Activated CD8-positive, alpha-beta memory T cell treated with anti-CD3 and anti-CD28 coated beads, Interleukin-2, amount 50 U/mL, for 1 hour (primary cell): ENCODE measurements at regions not wholly inside any gene's neighbourhood (a gene's known extent, or its start where the extent isn't known, plus 50 kb on each side); places are given as distances from the start of the nearest gene placed in this dataset.
A peak's percentile ranks its signal among the peaks of the same experiment; 100 is the strongest.

ENCODE experiments used
- DNase-seq: peaks from one replicate; pipeline ENCODE4 v3.0.0-alpha.2; 2020; ENCODE audit errors: extremely low read depth

DNA sequence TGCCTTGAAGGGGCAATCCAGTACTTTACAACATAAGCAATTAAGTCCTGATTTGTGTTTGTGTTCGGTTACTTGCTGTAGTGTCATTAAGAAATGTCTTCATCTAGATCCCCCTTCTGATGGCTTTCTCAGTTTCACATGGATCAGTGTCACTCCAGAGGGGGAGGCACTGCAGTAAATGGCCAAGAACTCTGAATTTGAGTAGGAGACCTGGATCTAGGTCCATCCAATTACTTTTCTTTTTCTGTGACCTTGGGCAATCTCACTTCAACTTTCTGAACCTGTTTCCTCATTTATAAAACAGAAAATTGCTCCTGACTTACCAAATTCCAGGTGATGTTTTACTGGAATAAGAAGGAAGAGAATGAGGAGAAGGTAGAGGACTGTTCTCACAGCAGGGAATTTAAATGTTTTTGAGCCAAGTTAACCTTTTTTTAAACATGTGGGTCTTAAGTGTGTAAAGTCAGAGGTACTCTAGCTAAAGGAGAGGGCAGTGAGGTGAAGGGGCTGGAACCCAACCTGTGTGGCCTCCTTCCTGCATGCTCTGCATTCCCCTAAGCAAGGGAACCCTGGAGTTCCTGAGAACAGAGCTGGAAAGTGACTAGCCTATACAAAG, 285.5 kb downstream of the HACE1 start:
- no peak for DNase-seq

DNA sequence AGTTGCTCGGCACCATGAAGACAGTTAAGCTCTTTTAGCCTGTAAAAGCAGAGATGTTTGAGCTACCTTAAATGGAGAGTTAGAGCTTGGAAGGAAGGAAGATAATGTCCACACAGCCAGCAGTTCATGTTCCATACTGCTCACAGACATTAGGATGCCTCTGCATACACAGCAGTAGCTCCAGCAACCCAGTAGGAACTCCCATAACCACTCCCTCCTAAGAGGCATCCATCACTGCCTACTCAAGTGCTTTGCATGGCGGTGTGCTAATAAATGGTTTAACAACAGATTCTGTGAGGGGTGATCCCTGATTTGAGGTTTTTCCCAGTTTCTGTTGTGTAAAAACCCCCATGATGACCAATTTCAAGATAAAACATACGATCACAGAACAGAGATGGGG, 286.4 kb downstream of the HACE1 start:
- no peak for DNase-seq

DNA sequence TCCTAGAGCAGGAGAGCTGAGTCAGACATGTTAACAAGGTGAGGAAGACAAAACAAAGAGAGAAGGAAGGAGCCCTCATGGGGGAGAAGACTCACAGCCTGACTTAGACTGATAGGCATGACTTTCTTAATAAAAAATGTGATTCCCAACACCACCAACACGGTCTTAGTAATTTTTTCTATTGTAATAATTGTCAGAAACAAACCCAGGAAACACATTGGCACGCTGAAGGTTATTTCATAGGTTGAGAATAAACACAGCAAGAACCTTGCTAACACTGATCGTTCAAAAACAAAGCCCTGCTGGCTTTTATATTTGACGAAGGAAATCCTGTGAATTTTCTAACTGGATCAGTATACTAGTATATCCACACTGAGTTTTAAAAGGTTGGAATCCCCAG, 286.8 kb downstream of the HACE1 start:
- no peak for DNase-seq

DNA sequence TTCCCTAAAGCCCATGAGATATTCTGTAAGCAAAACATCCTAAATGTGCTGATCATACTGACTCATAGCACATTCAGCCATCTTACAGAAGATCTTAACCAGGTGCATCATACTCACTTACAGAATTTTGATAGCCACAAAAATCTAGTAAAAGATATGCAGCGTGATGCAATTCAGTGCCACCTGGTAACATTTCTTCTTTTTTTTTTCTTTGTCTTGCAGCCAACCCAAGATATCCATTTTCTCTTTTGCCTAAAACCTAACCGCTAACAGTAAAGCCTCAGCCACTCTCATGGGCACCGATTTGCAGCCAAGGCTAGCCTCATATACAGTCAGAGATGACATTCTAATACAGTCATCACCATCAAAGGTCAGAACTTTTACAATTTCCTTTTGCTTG, 293.3 kb downstream of the HACE1 start:
- DNase-seq, result no peak

DNA sequence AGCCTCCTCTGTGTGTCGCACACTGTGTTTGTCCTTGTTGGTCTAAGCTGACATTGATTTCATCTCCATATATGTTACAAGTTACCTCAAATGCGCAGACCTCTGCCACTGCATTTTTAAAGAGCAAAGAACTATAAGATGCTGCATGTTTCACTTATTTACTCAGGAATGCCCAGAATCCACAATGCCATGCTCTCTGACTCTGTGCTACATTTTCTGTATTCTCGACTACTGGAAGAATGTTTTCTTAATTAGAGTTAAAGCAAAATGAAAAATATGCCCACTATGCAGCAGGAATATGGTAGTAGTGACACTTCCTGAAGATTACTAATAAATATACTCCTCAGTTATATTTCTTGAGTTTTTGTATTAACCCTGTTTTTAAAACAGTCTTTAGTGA, 296.4 kb downstream of the HACE1 start:
- no peak for DNase-seq

DNA sequence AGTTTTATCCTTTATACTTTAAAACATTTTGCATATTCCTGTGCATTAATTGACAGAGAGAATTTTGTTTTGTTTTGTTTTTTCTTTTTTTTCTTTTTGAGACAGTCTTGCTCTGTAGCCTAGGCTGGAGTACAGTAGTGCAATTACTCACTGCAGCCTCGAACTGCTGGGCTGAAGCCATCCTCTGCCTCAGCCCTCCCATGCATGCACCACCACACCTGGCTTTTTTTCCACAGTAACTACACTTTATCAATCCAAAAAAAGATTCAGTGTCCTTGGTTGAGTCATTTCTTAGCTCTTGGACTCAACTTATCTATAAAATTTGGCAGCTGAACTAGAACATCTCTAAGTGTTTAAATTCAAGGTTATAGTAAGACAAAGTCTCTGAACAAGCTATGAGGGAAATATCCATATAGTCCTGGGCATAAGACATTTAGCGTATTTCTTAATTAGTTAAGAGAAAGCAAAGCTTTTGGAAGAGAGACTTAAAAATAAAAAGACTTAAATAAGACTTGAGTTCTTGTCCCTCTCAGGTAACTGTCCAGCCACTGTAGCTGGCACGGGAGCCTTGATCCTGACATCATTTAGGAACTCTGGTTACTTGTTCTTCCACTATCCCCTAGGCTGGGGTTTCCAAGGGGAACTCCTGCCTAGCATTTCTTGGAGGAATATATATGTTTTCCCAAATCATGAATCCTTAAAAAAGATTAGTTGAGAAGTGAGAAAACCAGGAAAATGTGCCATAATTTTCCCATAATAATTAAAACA, 300.1 kb downstream of the HACE1 start:
- no peak for DNase-seq

DNA sequence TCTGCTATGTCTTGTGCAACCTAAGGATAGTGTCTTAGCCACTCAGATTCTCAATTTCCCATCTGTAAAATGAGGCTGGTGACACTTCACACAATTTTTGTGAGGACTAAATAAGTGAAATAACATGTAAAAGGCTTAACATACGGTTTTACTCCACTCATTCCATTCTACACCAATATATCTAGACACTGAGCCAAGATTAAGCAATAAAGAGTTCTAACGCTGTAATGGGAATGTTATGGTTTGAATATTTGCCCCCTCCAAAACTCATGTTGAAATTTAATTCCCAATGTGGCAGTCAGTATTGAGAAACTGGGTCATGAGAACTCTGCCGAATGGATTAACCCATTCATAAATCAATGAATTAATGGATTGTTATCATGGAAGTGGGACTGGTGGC, 301.0 kb downstream of the HACE1 start:
- DNase-seq, result no peak

DNA sequence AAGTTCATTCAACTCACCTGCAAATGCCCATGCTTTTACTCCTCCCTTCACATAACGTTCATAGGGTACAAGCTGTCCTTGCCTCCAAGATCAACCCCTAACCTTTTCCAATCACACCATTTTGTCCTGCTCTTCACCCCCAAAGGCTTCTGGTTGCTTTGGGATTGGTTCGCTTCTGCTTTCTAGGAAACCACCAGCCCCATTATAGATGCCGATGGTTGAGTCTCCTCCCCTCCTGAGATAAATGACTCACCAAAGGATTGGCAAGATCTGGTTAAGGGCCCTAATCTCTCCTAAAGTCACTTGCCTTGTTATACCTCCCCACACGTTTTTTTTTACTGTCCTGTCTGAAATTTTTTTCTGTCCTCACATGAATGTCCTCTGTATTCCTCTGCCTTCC, 311.4 kb downstream of the HACE1 start:
- no peak for DNase-seq

DNA sequence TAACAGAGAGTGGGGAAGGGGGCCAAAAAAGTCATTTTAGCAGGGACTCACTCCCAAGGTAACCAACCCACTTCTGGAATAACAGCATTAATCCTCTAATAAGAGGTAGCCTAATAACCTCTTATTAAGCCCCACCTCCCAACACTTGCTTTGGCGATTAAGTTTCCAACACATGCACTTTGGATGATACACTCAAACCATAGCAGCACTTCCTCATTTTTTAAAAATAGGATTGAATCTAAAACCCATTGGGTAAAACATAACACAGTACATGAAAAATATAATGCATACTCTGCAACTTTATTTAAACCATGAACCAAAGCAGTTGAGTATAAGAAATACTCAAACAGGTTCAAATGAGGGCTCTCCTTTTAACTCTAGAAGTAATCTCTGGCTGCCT, 318.3 kb downstream of the HACE1 start:
- DNase-seq, result no peak

DNA sequence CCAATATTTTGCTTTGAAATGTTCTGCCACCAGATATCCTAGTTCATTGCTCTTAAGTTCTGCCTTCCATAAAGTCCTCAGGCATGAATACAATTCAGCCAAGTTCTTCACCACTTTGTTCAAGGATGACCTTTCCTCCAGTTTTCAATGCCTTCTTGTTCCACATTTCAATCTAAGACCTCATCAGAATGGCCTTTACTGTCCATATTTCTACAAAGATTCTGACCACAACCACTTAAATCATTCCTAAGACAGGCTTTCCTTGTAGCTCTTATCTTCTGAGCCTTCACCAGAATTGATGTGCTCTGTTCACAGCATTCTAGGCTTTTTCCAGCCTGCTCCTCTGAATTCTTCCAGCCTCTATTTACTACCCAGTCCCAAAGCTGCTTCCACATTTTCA, 319.0 kb downstream of the HACE1 start:
- no peak for DNase-seq

DNA sequence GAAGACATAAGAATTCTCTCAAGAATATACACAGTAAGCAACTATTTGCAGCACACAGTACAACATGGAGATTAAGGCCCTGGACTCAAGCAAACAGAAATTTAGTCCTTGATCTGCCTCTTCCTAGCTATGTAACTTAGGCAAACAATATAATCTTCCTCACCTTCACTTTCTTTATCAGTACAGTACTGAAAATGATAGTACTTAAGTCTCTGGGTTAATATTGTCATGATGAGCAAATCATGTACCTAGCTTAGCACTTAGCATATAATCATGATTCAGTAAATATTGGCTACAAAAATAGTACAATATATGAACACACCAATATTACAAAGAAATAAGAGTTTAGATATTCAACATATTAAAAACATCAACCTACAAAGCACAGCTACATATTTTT, 320.5 kb downstream of the HACE1 start:
- DNase-seq, result no peak

DNA sequence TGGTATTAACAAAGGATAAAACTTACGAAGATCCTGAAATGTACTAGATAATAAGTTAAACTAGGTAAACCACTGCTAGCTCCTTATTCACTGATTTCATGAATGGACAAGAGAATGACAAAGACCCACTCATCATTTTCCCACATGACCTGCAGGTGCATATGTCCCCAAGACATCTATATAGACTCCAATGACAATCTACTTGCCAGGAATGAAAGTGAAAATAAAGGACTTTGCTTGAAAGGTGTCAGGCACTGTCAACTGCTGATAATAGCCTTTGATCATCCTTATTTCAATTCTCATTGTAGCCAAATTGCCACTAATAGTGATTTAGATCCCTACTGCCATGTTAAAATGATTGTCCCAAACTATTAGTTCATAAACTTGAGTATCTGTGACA, 321.8 kb downstream of the HACE1 start:
- no peak for DNase-seq

DNA sequence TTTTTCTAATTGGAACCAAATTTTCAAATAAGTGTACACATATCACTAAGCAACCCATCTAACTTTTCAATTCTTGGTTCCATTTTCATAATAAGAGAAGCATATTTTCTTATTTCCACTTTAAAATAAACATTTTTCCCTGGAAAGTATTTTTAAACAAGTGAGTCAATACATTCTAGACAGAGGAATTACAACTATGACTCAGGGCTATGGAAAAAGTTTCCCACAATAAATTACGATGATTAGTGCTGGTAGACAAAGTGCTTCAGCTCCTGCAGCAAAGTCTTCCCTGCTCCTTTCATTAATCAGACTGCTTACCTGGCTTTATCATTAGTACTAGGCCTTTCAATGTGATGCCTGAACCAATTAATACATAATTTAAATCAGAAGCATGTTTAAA, 322.5 kb downstream of the HACE1 start:
- no peak for DNase-seq

DNA sequence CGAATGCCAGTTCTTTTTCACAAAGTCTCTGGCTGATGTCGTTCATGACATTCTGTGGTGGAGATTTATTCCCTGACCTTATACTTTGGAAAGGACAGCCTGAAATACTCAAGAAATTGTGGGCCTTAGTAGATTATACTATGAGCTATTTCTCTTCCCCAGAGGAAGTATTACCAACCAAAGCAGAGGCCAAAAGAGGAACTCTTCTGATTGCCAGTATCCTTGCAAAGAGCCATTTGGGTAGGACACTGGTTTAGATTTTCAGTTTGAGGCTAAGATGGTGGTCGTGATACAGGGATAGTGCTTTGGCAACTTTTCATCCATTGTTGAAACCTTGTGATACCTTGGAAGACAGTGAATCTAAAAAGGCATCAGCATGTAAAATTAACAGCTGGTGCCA, 327.3 kb downstream of the HACE1 start:
- DNase-seq, result no peak

DNA sequence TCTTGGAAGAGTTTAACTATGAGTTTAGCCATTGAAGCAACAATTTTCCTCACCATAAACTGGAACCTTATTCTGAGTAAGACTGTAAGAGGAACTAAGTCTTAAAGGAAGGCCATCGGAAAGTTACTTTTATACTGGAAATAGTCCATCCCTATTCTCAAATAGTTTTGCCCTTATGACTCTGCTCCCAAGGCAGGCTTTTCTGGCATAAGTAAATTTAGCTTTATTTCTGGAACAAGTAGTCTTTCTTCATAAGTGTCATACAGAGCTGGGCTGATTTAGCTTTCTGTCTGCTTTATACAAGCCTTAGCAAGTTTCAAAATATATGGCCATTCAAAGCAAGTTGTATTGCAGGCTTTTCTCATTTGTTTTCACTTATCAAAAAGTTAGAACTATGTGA, 328.1 kb downstream of the HACE1 start:
- no peak for DNase-seq

DNA sequence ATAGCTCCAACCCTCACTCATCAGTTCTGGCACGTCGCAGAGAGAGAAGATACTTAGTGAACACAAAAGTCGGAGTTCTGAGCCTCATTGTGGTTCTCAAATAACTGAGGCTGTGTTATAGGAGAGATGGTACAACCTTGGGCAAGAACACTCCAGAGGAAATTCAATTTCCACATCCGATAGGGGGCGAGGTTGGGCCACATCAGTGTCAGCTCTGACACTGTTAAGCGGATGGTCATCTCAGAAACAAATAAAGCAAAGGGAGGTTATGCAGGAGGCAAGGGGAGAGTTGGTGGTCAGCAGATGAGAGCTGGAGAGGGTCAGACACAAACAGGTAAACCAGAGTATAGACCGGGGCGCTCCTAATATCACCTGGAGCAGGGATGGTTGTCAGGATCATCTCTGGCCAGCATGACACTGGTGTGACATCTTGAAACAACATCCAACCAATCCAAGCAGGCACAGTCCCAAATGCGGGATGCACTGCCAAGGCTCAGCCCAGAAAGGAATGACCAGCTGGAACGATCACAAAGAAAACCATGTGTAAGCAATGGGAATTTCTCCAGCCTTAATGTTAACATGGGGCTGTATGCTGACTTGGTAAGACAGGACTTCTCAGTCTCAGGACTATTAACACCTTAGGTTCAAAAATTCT, 331.8 kb downstream of the HACE1 start:
- no peak for DNase-seq

DNA sequence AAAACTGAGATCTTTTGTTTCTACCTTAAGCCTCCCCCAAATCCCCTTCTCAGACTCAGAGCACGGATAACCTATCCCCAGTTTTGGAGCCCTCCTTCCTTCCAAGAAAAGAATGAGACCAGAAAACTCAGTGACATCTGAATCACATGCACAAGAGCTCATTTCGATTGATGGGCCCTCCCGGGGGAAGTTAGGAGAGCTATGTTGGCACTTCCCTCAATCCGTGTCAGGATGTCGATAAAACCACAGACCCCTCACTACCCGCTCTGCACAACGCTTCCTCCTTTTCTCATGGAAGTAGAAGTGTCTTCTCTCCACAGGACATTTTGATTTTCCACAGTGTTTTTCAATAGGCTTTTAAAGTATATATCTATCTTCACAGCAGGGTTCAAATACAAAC, 332.4 kb downstream of the HACE1 start:
- DNase-seq, result no peak

DNA sequence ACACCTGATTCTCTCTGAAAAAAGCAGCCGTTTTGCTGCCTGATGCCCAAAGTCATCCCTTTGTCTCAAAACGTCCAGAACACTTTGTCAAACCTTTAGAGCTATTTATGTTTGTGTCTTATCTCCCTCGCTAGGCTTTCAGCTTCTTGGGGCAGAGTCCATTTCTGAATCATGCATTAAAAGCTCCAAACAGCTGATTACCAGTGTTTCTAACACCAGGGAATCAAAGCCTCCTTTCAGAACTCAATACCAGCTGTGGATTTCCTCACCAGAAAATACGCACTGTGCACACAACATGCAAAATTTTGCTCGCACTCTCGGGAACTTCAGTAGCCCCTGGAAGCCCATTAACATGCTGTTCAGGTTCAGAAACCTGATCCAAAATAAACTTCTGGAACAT, 333.3 kb downstream of the HACE1 start:
- no peak for DNase-seq

DNA sequence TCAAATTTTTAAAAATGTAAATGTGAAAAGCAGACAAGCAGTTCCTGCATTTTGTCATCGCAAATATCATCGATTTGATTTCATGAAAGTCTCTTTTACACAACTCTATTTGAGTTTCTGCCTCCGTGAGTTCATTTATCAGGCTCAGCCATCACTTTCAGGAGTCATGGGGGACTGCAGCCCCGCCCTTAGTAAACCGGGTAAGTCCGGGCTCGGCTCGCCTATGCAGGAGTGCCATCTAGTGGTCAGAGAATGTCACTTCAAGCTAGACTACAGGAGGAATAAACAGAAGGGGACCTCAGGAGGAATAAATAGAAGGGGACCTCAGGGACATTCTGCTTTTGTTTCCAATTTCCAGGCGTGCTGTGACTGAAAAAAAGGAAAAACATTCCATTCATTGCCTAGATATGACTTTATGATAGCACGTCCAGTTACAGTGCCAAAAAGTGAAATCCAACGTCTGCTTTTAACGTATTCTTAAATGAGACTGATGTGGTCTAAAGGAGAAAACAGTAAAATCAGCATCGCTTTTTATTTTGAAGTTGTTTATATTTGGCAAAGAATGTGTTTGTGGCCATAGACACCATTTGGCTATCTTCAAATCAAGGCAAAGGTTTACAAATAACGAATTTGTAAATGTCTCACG, 333.9 kb downstream of the HACE1 start:
- peak; percentile 9 for DNase-seq

DNA sequence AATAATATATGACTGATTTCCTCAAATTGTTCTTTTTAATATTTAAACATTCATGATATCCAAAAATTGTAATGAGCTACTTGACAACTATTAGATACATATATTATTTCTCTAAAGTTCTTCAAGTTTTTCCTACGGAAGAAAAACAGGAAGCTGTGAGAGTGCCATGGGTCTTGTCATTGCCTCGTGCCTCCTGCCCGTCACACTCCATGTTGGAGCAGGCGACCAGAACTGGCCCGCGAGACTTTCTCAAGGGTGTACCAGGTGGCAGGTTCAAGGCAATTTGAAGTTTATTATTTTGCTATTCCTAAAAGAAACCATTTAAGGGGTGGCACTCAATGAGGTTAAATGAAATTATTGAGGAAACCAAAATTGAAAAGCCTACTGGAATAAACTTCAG, 337.2 kb downstream of the HACE1 start:
- no peak for DNase-seq

DNA sequence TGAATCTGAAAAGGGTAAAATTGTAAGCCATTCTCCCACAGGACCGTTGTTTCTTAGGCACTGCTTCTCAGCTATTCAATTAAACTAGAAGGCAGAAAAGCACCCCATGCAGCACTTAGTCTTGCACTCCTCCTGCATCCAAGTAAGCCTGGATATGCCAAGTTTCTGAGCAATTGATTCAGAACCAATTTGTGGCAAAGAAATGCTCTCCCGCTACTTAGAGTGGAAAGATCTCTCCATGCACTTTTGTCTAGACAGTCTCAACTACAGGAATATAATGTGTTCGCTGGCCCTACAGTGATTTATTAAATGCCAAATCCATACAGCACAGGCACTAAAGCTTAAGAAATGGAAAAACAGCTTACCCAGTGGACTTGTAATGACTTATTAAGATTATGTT, 338.5 kb downstream of the HACE1 start:
- no peak for DNase-seq

DNA sequence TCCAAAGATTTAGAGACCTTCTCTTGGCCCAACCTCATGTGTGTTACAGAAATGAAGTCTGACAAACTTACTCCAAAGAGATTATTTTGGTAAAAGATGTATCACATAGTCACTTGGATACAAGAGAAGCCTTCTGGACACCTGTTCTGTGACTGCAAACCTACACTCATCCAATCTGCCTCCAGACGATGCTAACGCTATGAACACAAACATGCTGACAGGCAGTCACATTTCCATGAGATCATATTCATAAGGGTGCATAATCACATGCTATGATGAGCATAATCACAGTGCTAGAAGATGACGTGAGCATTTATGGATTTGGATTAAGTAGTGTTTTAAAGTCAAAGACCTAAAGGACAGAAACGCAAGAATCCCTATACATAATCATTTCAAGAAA, 340.2 kb downstream of the HACE1 start:
- DNase-seq, result no peak

DNA sequence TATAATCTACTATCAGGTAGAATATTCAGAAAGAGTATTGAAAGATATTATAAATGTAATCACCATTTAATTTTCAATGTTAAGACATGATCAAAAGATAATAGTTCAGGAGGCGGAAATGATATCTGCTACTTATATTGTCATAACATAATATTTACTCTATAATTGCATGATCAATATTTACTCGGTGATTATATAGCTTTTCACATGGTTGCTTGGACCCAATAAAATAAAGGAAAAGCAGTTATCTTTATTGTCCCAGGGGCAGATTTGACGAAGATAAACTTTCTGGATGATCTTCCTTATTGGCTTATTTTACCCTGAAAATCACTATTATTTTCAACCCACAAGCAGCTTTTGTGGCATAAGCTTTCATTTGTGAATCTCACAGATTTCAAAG, 350.4 kb downstream of the HACE1 start:
- no peak for DNase-seq
